GM23338 (cell line): ENCODE measurements at regions not wholly inside any gene's neighbourhood (a gene's known extent, or its start where the extent isn't known, plus 50 kb on each side); places are given as distances from the start of the nearest gene placed in this dataset.

Experiments used
- ATAC-seq: fragments of 200-7000 bp; cut with Tn5 transposase; 3 replicates; pipeline ENCODE4 v1.9.1; 2020
- DNase-seq: peaks from one replicate; pipeline ENCODE4 v3.0.0-alpha.2; 2015; ENCODE audit warnings: low spot score
- H2AFZ ChIP-seq: fragments of 200-600 bp; sonication (generic); 2 replicates; pipeline ENCODE4 v1.8.0; 2016; ENCODE audit warnings: antibody characterized with exemption, mild to moderate bottlenecking, moderate library complexity
- H3F3A ChIP-seq: fragments of 200-600 bp; sonication (generic); replicated peaks from 2 replicates; pipeline ENCODE4 v1.8.0; 2017; ENCODE audit warnings: antibody characterized with exemption, mixed run types, low read depth
- H3K27ac ChIP-seq: fragments of 200-600 bp; sonication (generic); 2 replicates; pipeline ENCODE4 v1.6.1; 2016; ENCODE audit warnings: low read depth
- H3K27me3 ChIP-seq: fragments of 200-600 bp; sonication (generic); 2 replicates; pipeline ENCODE4 v1.8.0; 2016; ENCODE audit warnings: mild to moderate bottlenecking, mixed run types, moderate library complexity; ENCODE audit not compliant: insufficient read depth
- H3K36me3 ChIP-seq: fragments of 200-600 bp; sonication (generic); 2 replicates; pipeline ENCODE4 v1.8.0; 2016; ENCODE audit warnings: mild to moderate bottlenecking; ENCODE audit not compliant: insufficient read depth
- H3K4me1 ChIP-seq: fragments of 200-600 bp; sonication (generic); 2 replicates; pipeline ENCODE4 v1.8.0; 2016; ENCODE audit warnings: mild to moderate bottlenecking, moderate library complexity; ENCODE audit not compliant: insufficient read depth
- H3K4me2 ChIP-seq: fragments of 200-600 bp; sonication (generic); 2 replicates; pipeline ENCODE4 v1.7.1; 2017; ENCODE audit warnings: mixed run types
- H3K4me3 ChIP-seq: fragments of 200-600 bp; sonication (generic); 2 replicates; pipeline ENCODE4 v1.6.1; 2016; ENCODE audit warnings: mixed run types
- H3K79me2 ChIP-seq: fragments of 200-600 bp; sonication (generic); replicated peaks from 2 replicates; pipeline ENCODE4 v1.8.0; 2017; ENCODE audit warnings: mild to moderate bottlenecking; ENCODE audit not compliant: insufficient read depth
- H3K9me2 ChIP-seq: fragments of 200-600 bp; sonication (generic); 2 replicates; pipeline ENCODE4 v1.8.0; 2017; ENCODE audit not compliant: insufficient read depth
- H4K20me1 ChIP-seq: fragments of 200-600 bp; sonication (generic); replicated peaks from 2 replicates; pipeline ENCODE4 v1.8.0; 2017; ENCODE audit warnings: mild to moderate bottlenecking; ENCODE audit not compliant: insufficient read depth
- H3K27ac Mint-ChIP-seq: 2 replicates; pipeline ENCODE4 v1.8.0; 2020; ENCODE audit warnings: inconsistent platforms, mild to moderate bottlenecking, moderate library complexity, mixed read lengths
- H3K27me3 Mint-ChIP-seq: 3 replicates; pipeline ENCODE4 v1.8.0; 2022; ENCODE audit warnings: low read depth, mild to moderate bottlenecking, moderate library complexity, mixed read lengths, inconsistent platforms; ENCODE audit not compliant: insufficient read depth, poor library complexity
- H3K36me3 Mint-ChIP-seq: 3 replicates; pipeline ENCODE4 v1.8.0; 2021; ENCODE audit warnings: low read depth, mild to moderate bottlenecking, inconsistent platforms, moderate library complexity, mixed read lengths
- H3K4me1 Mint-ChIP-seq: 3 replicates; pipeline ENCODE4 v1.8.0; 2020; ENCODE audit warnings: mild to moderate bottlenecking, inconsistent platforms, mixed read lengths
- H3K4me3 Mint-ChIP-seq: 3 replicates; pipeline ENCODE4 v1.8.0; 2021; ENCODE audit warnings: moderate library complexity, mild to moderate bottlenecking, inconsistent platforms, mixed read lengths
- H3K9me3 Mint-ChIP-seq: 3 replicates; pipeline ENCODE4 v1.8.0; 2020; ENCODE audit warnings: moderate library complexity, mild to moderate bottlenecking, inconsistent platforms, mixed read lengths
- CREB1 ChIP-seq: fragments of 250-450 bp; sonication (Bioruptor Pico); IDR thresholded peaks from 2 replicates; pipeline ENCODE4 v1.5.0; 2020; ENCODE audit warnings: low read depth, mild to moderate bottlenecking, moderate library complexity
- EZH2 ChIP-seq: fragments of 200-600 bp; sonication (generic); IDR thresholded peaks from one replicate; pipeline ENCODE4 v1.8.0; 2017; ENCODE audit warnings: antibody characterized with exemption, mild to moderate bottlenecking, low read depth; ENCODE audit not compliant: unreplicated experiment
- POLR2AphosphoS5 ChIP-seq: IDR thresholded peaks from 2 replicates; pipeline ENCODE4 v1.6.1; 2016; ENCODE audit warnings: antibody characterized with exemption, low read depth
- ZNF114 ChIP-seq: fragments of 250-450 bp; sonication (Bioruptor Pico); IDR thresholded peaks from 2 replicates; pipeline ENCODE4 v1.5.0; 2020; ENCODE audit warnings: mild to moderate bottlenecking, moderate library complexity
- TF ChIP-seq, protein P1 (sequence below): fragments of 250-450 bp; sonication (Bioruptor Pico); IDR thresholded peaks from 2 replicates; pipeline ENCODE4 v1.5.0; 2020; ENCODE audit warnings: mild to moderate bottlenecking, moderate library complexity
- TF ChIP-seq, protein P2 (sequence below): IDR thresholded peaks from 2 replicates; pipeline ENCODE4 v1.6.1; 2016; ENCODE audit warnings: antibody characterized with exemption

DNA sequence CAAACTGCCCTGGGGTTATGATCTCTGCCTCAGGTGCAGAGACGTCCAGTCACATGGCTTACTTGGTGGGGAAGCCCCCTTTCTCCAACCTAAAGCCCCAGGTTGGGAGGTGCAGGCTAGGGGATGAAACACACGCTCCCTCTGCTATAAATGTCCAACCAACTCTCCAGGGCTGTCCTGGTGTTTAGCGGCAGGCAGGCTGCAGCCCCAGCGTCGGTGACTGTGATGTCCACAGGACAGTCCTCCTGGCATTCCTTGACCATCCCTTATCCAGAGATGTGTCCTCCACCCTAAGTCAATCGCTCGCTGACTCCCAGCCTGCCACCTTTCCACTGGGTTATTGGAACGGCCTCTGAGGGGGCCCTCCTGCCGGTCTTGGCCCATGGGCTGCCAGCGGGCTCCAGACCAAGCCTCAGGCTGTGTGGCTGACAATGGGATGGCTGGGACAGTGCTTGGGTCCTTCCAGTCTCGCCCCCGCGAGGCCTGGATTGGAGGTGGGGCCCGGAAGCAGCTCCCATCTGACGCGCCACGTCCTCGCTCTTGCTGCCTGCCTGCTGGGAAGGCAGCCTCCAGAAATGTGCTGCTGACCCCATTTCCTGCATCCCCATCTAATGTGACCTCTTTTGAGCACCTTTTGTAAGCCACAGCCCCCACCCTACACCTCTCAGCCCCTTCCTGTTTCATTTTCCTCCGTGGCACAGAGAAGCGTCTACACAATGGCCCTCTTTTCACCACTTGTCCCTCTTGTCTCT lies 60.8 kb upstream of the ADRA2C start (continued):
- TF ChIP-seq, protein P1, sequence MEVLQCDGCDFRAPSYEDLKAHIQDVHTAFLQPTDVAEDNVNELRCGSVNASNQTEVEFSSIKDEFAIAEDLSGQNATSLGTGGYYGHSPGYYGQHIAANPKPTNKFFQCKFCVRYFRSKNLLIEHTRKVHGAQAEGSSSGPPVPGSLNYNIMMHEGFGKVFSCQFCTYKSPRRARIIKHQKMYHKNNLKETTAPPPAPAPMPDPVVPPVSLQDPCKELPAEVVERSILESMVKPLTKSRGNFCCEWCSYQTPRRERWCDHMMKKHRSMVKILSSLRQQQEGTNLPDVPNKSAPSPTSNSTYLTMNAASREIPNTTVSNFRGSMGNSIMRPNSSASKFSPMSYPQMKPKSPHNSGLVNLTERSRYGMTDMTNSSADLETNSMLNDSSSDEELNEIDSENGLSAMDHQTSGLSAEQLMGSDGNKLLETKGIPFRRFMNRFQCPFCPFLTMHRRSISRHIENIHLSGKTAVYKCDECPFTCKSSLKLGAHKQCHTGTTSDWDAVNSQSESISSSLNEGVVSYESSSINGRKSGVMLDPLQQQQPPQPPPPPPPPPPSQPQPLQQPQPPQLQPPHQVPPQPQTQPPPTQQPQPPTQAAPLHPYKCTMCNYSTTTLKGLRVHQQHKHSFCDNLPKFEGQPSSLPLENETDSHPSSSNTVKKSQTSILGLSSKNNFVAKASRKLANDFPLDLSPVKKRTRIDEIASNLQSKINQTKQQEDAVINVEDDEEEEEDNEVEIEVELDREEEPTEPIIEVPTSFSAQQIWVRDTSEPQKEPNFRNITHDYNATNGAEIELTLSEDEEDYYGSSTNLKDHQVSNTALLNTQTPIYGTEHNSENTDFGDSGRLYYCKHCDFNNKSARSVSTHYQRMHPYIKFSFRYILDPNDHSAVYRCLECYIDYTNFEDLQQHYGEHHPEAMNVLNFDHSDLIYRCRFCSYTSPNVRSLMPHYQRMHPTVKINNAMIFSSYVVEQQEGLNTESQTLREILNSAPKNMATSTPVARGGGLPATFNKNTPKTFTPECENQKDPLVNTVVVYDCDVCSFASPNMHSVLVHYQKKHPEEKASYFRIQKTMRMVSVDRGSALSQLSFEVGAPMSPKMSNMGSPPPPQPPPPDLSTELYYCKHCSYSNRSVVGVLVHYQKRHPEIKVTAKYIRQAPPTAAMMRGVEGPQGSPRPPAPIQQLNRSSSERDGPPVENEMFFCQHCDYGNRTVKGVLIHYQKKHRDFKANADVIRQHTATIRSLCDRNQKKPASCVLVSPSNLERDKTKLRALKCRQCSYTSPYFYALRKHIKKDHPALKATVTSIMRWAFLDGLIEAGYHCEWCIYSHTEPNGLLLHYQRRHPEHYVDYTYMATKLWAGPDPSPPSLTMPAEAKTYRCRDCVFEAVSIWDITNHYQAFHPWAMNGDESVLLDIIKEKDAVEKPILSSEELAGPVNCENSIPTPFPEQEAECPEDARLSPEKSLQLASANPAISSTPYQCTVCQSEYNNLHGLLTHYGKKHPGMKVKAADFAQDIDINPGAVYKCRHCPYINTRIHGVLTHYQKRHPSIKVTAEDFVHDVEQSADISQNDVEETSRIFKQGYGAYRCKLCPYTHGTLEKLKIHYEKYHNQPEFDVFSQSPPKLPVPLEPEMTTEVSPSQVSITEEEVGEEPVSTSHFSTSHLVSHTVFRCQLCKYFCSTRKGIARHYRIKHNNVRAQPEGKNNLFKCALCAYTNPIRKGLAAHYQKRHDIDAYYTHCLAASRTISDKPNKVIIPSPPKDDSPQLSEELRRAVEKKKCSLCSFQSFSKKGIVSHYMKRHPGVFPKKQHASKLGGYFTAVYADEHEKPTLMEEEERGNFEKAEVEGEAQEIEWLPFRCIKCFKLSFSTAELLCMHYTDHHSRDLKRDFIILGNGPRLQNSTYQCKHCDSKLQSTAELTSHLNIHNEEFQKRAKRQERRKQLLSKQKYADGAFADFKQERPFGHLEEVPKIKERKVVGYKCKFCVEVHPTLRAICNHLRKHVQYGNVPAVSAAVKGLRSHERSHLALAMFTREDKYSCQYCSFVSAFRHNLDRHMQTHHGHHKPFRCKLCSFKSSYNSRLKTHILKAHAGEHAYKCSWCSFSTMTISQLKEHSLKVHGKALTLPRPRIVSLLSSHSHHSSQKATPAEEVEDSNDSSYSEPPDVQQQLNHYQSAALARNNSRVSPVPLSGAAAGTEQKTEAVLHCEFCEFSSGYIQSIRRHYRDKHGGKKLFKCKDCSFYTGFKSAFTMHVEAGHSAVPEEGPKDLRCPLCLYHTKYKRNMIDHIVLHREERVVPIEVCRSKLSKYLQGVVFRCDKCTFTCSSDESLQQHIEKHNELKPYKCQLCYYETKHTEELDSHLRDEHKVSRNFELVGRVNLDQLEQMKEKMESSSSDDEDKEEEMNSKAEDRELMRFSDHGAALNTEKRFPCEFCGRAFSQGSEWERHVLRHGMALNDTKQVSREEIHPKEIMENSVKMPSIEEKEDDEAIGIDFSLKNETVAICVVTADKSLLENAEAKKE (CRISPR knock-in tag), result no peak
- TF ChIP-seq, protein P2, sequence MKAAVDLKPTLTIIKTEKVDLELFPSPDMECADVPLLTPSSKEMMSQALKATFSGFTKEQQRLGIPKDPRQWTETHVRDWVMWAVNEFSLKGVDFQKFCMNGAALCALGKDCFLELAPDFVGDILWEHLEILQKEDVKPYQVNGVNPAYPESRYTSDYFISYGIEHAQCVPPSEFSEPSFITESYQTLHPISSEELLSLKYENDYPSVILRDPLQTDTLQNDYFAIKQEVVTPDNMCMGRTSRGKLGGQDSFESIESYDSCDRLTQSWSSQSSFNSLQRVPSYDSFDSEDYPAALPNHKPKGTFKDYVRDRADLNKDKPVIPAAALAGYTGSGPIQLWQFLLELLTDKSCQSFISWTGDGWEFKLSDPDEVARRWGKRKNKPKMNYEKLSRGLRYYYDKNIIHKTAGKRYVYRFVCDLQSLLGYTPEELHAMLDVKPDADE, result no peak

DNA sequence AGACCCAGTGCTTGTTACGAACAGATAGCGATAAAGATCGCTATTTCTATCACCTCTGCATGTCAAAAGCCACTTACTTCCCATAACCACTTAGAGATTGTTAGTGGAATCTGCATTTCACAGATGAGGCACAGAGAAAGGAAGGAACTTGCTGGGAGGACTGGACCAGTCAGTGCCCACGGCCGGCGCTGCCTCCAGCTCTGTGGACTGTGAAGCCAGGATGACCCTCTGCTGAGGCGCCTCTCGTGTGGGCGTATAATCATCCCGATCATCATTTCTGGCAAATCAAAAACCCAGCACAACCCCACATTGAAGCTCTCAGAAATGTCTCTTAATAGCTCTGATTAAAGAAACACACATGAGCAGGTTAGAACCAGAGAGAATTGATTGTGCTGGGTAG lies 61.5 kb upstream of the ADRA2C start:
- no peak overlapping the region for H3K4me3 ChIP-seq
- Mint-ChIP-seq H3K9me3 (no peaks in the 10 kb centered on the region; the same call in 2 of the 3 replicates), H3K4me3 (no peak overlapping the region), H3K4me1 (peaks cover 15% of the 10 kb centered on the region), H3K27ac (no peak overlapping the region), H3K36me3 (no peaks in the 10 kb centered on the region; the same call in 2 of the 3 replicates), H3K27me3 (peaks cover 11% of the 10 kb centered on the region)
- H3K9me2 ChIP-seq, result no peaks in the 10 kb centered on the region
- no peaks in the 10 kb centered on the region for H3K79me2 ChIP-seq
- H4K20me1 ChIP-seq, result no peaks in the 10 kb centered on the region
- H3K4me2 ChIP-seq, result no peak overlapping the region
- no peaks in the 10 kb centered on the region for H3K27me3 ChIP-seq
- H3K4me1 ChIP-seq, result peaks cover 6% of the 10 kb centered on the region; the same call in 1 of the 2 replicates
- DNase-seq, result no peak
- no peaks in the 10 kb centered on the region for H3K36me3 ChIP-seq
- ATAC-seq, result no peak
- H3F3A ChIP-seq, result no peaks in the 10 kb centered on the region
- H2AFZ ChIP-seq, result no peak overlapping the region
- no peak overlapping the region for H3K27ac ChIP-seq
- TF ChIP-seq CREB1 (CRISPR knock-in tag) (no peak), ZNF114 (CRISPR knock-in tag) (no peak), EZH2 (no peak), POLR2AphosphoS5 (no peak)
- TF ChIP-seq, protein P1 (CRISPR knock-in tag), result no peak
- TF ChIP-seq, protein P2, result no peak
